K562 (cell line): ENCODE measurements at regions not wholly inside any gene's neighbourhood (a gene's known extent, or its start where the extent isn't known, plus 50 kb on each side); places are given as distances from the start of the nearest gene placed in this dataset.

Experiments used
- ATAC-seq: fragments of 200-7000 bp; cut with Tn5 transposase; 3 replicates; pipeline ENCODE4 v1.9.1; 2020; ENCODE audit warnings: moderate library complexity
- BruUV-seq: library from RNA; stranded (reverse); fragments of 400-500 nt; replicated peaks from 2 replicates; lab custom pipeline; 2021; lab: Mats Ljungman, UMichigan
- CTCF ChIA-PET: fragments of 300-600 bp; formaldehyde crosslinking; extraction: SDS; loops from one replicate; lab custom pipeline; 2021; ENCODE audit warnings: low intra/inter-chr PET ratio; lab: Yijun Ruan, JAX
- POLR2A ChIA-PET: fragments of 300-600, 350-650 bp; sonication (Branson Sonifier 250); formaldehyde crosslinking; extraction: SDS; loops from one replicate; lab custom pipeline; 2021; ENCODE audit warnings: antibody characterized with exemption, inconsistent platforms; lab: Yijun Ruan, JAX
- DNase-seq, 4 experiments: peaks; one replicate each; pipeline versions ENCODE4 v3.0.0 to v3.0.0-alpha.2; 2011 to 2018; ENCODE audit warnings: low spot score in 3 of 4, mixed read lengths in 3 of 4; ENCODE audit errors: extremely low read depth in 1 of 4
- FAIRE-seq: peaks from 2 replicates; lab custom pipeline; 2011; peaks lifted over from hg19 to GRCh38; lab: Jason Lieb, UNC
- H2AFZ ChIP-seq: 2 replicates; pipeline ENCODE4 v1.6.0; 2011; ENCODE audit warnings: low read depth, low read length, control low read depth, inconsistent platforms
- H3K27ac ChIP-seq: fragments of 200-600 bp; 3 replicates; pipeline ENCODE4 v1.8.0; 2011; ENCODE audit warnings: low read depth, mild to moderate bottlenecking, control low read depth, inconsistent platforms, low read length, moderate library complexity, mixed read lengths; ENCODE audit errors: extremely low read depth
- H3K27me3 ChIP-seq, 2 experiments: fragments of 300-600 bp in 1 of 2; 2 replicates in 1 of 2; 3 replicates in 1 of 2; pipeline versions ENCODE4 v1.6.0 to v1.8.0; 2011; ENCODE audit warnings: inconsistent platforms in 2 of 2, low read length in 2 of 2, mild to moderate bottlenecking in 1 of 2, mixed read lengths in 1 of 2, moderate library complexity in 1 of 2; ENCODE audit not compliant: control insufficient read depth in 2 of 2, insufficient read depth in 2 of 2
- H3K36me3 ChIP-seq: fragments of 300-600 bp; 3 replicates; pipeline ENCODE4 v1.8.0; 2011; ENCODE audit warnings: mild to moderate bottlenecking, low read length, inconsistent platforms; ENCODE audit not compliant: control insufficient read depth, insufficient read depth
- H3K4me1 ChIP-seq, 2 experiments: fragments of 200-600 bp in 1 of 2; replicated peaks in 1 of 2; 2 replicates in 1 of 2; 3 replicates in 1 of 2; pipeline versions ENCODE4 v1.5.1 to v1.8.0; 2011; ENCODE audit warnings: inconsistent platforms in 2 of 2, low read length in 2 of 2, mild to moderate bottlenecking in 1 of 2, mixed read lengths in 1 of 2, moderate library complexity in 1 of 2; ENCODE audit not compliant: control insufficient read depth in 2 of 2, insufficient read depth in 2 of 2
- H3K4me2 ChIP-seq: 2 replicates; pipeline ENCODE4 v1.6.1; 2011; ENCODE audit warnings: low read length, control low read depth, inconsistent platforms, mixed read lengths; ENCODE audit not compliant: insufficient read depth
- H3K4me3 ChIP-seq: fragments of 200-600 bp; sonication (generic), shearing (Covaris generic); 2 replicates; pipeline ENCODE4 v1.5.1; 2016; ENCODE audit warnings: control low read depth, inconsistent platforms
- H3K79me2 ChIP-seq: fragments of 200-600 bp; 3 replicates; pipeline ENCODE4 v1.8.0; 2011; ENCODE audit warnings: low read length, inconsistent platforms; ENCODE audit not compliant: control insufficient read depth, insufficient read depth
- H3K9ac ChIP-seq, 2 experiments: 2 replicates each; pipeline versions ENCODE4 v1.6.0 to v1.6.1; 2011; ENCODE audit warnings: low read depth in 2 of 2, low read length in 2 of 2, control low read depth in 1 of 2, inconsistent platforms in 1 of 2, mild to moderate bottlenecking in 1 of 2, mixed read lengths in 1 of 2; ENCODE audit not compliant: insufficient read depth in 1 of 2
- H3K9me1 ChIP-seq: one replicate; pipeline ENCODE4 v1.6.0; 2011; ENCODE audit warnings: inconsistent platforms, mild to moderate bottlenecking, low read length, moderate library complexity; ENCODE audit not compliant: control insufficient read depth, insufficient read depth
- H3K9me3 ChIP-seq: replicated peaks from 2 replicates; pipeline ENCODE4 v1.5.1; 2011; ENCODE audit warnings: low read depth, low read length, inconsistent platforms; ENCODE audit not compliant: control insufficient read depth, insufficient read depth
- H4K20me1 ChIP-seq: replicated peaks from 2 replicates; pipeline ENCODE4 v1.6.1; 2011; ENCODE audit warnings: low read length, inconsistent platforms, mixed read lengths; ENCODE audit not compliant: control insufficient read depth, insufficient read depth
- CEBPG ChIP-seq, 3 experiments: fragments of 200-800 bp in 1 of 3; sonication (Bioruptor generic) in 1 of 3; sonication (generic) in 1 of 3; formaldehyde crosslinking in 1 of 3; IDR thresholded peaks in 2 of 3; conservative IDR thresholded peaks in 1 of 3; 2 replicates each; pipeline versions ENCODE4 v1.6.1 to v1.8.0; 2016 to 2022; ENCODE audit warnings: missing compliant biosample characterization in 2 of 3, missing genetic modification characterization in 2 of 3, mild to moderate bottlenecking in 1 of 3, missing genetic modification reagents in 1 of 3
- ERF ChIP-seq: fragments of 450-650 bp; formaldehyde crosslinking; IDR thresholded peaks from 2 replicates; pipeline ENCODE4 v1.4.0; 2020; ENCODE audit warnings: mild to moderate bottlenecking, mixed read lengths
- FOS ChIP-seq: IDR thresholded peaks from 3 replicates; pipeline ENCODE4 v1.6.1; 2011; ENCODE audit not compliant: insufficient read length; ENCODE audit errors: extremely low read depth
- HCFC1 ChIP-seq: IDR thresholded peaks from 2 replicates; pipeline ENCODE4 v1.6.1; 2012; ENCODE audit warnings: low read depth, low read length, improper control_type of control experiment
- HEY1 ChIP-seq: fragments of 250-450 bp; sonication (Bioruptor Pico); IDR thresholded peaks from 2 replicates; pipeline ENCODE4 v1.5.0; 2020; ENCODE audit warnings: mild to moderate bottlenecking, moderate library complexity, borderline replicate concordance
- JUN ChIP-seq, 2 experiments: sonication (generic) in 1 of 2; formaldehyde crosslinking in 1 of 2; IDR thresholded peaks; 2 replicates each; pipeline versions ENCODE4 v1.6.1 to v1.8.0; 2012 to 2022; ENCODE audit warnings: borderline replicate concordance in 2 of 2, mild to moderate bottlenecking in 2 of 2, improper control_type of control experiment in 1 of 2, low read depth in 1 of 2, low read length in 1 of 2, missing genetic modification reagents in 1 of 2
- LEF1 ChIP-seq: fragments of 450-650 bp; IDR thresholded peaks from 2 replicates; pipeline ENCODE4 v1.6.1; 2016; ENCODE audit warnings: mild to moderate bottlenecking
- RHOXF2B ChIP-seq: fragments of 250-450 bp; sonication (Bioruptor Pico); conservative IDR thresholded peaks from 2 replicates; pipeline ENCODE4 v1.5.1; 2021
- SRSF9 ChIP-seq: fragments of 200-400 bp; formaldehyde crosslinking; IDR thresholded peaks from 2 replicates; pipeline ENCODE4 v1.6.1; 2017; ENCODE audit warnings: low read depth, low read length, borderline replicate concordance
- TAF7 ChIP-seq: fragments of 450-650 bp; IDR thresholded peaks from 2 replicates; pipeline ENCODE4 v1.6.1; 2016; ENCODE audit warnings: missing genetic modification characterization, missing compliant biosample characterization
- ZNF12 ChIP-seq: sonication (generic); formaldehyde crosslinking; IDR thresholded peaks from 2 replicates; pipeline ENCODE4 v1.4.0; 2020; ENCODE audit warnings: mild to moderate bottlenecking, missing genetic modification reagents
- ZNF24 ChIP-seq: fragments of 450-650 bp; IDR thresholded peaks from 2 replicates; pipeline ENCODE4 v1.6.1; 2016
- ZNF561 ChIP-seq: fragments of 450-650 bp; formaldehyde crosslinking; conservative IDR thresholded peaks from 2 replicates; pipeline ENCODE4 v1.4.0; 2020; ENCODE audit warnings: mild to moderate bottlenecking, moderate library complexity
- ZNF586 ChIP-seq: fragments of 450-650 bp; formaldehyde crosslinking; conservative IDR thresholded peaks from 2 replicates; pipeline ENCODE4 v1.4.0; 2020; ENCODE audit warnings: mild to moderate bottlenecking, moderate library complexity
- WGBS: fragments of 100-300 bp; shearing (Covaris generic); methylation state at CpG from one replicate; pipeline ENCODE4 v1.1.6; 2016; ENCODE audit warnings: low coverage, mixed read lengths; ENCODE audit not compliant: insufficient coverage; ENCODE audit errors: missing lambda C conversion rate; 5-methylcytosine and 5-hydroxymethylcytosine counted together
- in situ Hi-C: fragments of 300-500 bp; cut with MboI; formaldehyde crosslinking; loops from 4 replicates; pipeline ENCODE4 v1.15.0; 2018; ENCODE audit warnings: inconsistent platforms, mixed read lengths
- intact Hi-C: fragments of 100-400 bp; cut with micrococcal nuclease; formaldehyde crosslinking; loops from 2 replicates; pipeline ENCODE4 v1.14.2; 2022
- TF ChIP-seq, protein P1 (sequence below): fragments of 450-650 bp; conservative IDR thresholded peaks from 2 replicates; pipeline ENCODE4 v1.6.1; 2016; ENCODE audit warnings: missing genetic modification characterization, low read depth, mild to moderate bottlenecking, control low read depth, missing compliant biosample characterization
- TF ChIP-seq, protein P2 (sequence below): sonication (generic); formaldehyde crosslinking; IDR thresholded peaks from 2 replicates; pipeline ENCODE4 v1.8.0; 2022; ENCODE audit warnings: mild to moderate bottlenecking, missing genetic modification reagents

- TF ChIP-seq ZNF586 (CRISPR knock-in tag) = no peak
- TF ChIP-seq SRSF9 = no peak
- no peak for TF ChIP-seq CEBPG (CRISPR knock-in tag; IDR thresholded peaks at IDR 0.05)
- TF ChIP-seq CEBPG (tag; conservative IDR thresholded peaks at IDR 0.05 in 1 of 2, IDR thresholded peaks at IDR 0.05 in 1 of 2) = no peak
- no peak for TF ChIP-seq LEF1
- no peak for TF ChIP-seq ERF (CRISPR knock-in tag)
- TF ChIP-seq RHOXF2B = no peak
- TF ChIP-seq ZNF12 (CRISPR knock-in tag) = no peak
- TF ChIP-seq, protein P1, sequence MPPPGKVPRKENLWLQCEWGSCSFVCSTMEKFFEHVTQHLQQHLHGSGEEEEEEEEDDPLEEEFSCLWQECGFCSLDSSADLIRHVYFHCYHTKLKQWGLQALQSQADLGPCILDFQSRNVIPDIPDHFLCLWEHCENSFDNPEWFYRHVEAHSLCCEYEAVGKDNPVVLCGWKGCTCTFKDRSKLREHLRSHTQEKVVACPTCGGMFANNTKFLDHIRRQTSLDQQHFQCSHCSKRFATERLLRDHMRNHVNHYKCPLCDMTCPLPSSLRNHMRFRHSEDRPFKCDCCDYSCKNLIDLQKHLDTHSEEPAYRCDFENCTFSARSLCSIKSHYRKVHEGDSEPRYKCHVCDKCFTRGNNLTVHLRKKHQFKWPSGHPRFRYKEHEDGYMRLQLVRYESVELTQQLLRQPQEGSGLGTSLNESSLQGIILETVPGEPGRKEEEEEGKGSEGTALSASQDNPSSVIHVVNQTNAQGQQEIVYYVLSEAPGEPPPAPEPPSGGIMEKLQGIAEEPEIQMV (tag) = no peak
- no peak for TF ChIP-seq JUN (IDR thresholded peaks at IDR 0.05; ENCODE audit: borderline replicate concordance, low read depth, low read length)
- no peak for TF ChIP-seq JUN (CRISPR knock-in tag; IDR thresholded peaks at IDR 0.05; ENCODE audit: borderline replicate concordance)
- TF ChIP-seq, protein P2, sequence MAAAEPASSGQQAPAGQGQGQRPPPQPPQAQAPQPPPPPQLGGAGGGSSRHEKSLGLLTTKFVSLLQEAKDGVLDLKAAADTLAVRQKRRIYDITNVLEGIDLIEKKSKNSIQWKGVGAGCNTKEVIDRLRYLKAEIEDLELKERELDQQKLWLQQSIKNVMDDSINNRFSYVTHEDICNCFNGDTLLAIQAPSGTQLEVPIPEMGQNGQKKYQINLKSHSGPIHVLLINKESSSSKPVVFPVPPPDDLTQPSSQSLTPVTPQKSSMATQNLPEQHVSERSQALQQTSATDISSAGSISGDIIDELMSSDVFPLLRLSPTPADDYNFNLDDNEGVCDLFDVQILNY (CRISPR knock-in tag) = no peak
- no peak for TF ChIP-seq TAF7 (tag)
- no peak for TF ChIP-seq HCFC1
- TF ChIP-seq ZNF561 (CRISPR knock-in tag) = no peak
- no peak for TF ChIP-seq FOS
- no peak for TF ChIP-seq ZNF24
- TF ChIP-seq HEY1 = no peak
- in situ Hi-C loops = no loop called here
- intact Hi-C loops = no loop called here
- ChIA-PET CTCF (no interaction called here), POLR2A (interaction anchor here (1.0 to 1.6 kb wide), 4 partner anchors 9 to 31 kb away, joined by 3 to 6 read pairs (median 4); no protein-coding TSS in a partner anchor)
- no peaks in the 10 kb centered on the region for H3K27me3 ChIP-seq
- no peaks in the 10 kb centered on the region for H3K79me2 ChIP-seq
- no peaks in the 10 kb centered on the region; the same call in 1 of the 2 replicates for H3K9me3 ChIP-seq
- no peak overlapping the region for H3K27ac ChIP-seq
- no peak overlapping the region for H3K9ac ChIP-seq
- BruUV-seq = no TSS peak
- H3K4me2 ChIP-seq = no peak overlapping the region
- H3K36me3 ChIP-seq = no peaks in the 10 kb centered on the region
- no peak for FAIRE-seq
- H4K20me1 ChIP-seq = no peaks in the 10 kb centered on the region
- ATAC-seq = no peak
- DNase-seq = no peak
- 61% methylated on average over 11 of the region's 12 CpGs for WGBS
- no peak overlapping the region for H2AFZ ChIP-seq
- no peak overlapping the region for H3K4me3 ChIP-seq
- H3K9me1 ChIP-seq = no peaks in the 10 kb centered on the region
- peaks cover 0 to 14% of the 10 kb centered on the region in 2 experiments; a peak in 3 of 5 replicates for H3K4me1 ChIP-seq
Observed at GRCh38 chr12:9361879-9362326, 153.7 kb upstream of the PZP start.
